OCI-LY7 (cell line): ENCODE measurements at regions not wholly inside any gene's neighbourhood (a gene's known extent, or its start where the extent isn't known, plus 50 kb on each side); places are given as distances from the start of the nearest gene placed in this dataset.

Source experiments
- CTCF ChIP-seq: fragments of 200-600 bp; sonication (generic); conservative IDR thresholded peaks from 2 replicates; pipeline ENCODE4 v1.5.1; 2014; ENCODE audit warnings: mild to moderate bottlenecking, antibody characterized with exemption, low read length, moderate library complexity, mixed read lengths
- EZH2phosphoT487 ChIP-seq: fragments of 200-600 bp; sonication (generic); IDR thresholded peaks from 2 replicates; pipeline ENCODE4 v1.6.1; 2018; ENCODE audit warnings: low read depth, borderline replicate concordance, mild to moderate bottlenecking, mixed run types, antibody characterized with exemption, low read length, moderate library complexity, mixed read lengths

- no peak for TF ChIP-seq CTCF
- TF ChIP-seq EZH2phosphoT487 = no peak
Measured at GRCh38 chr1:192521734-192522133, 53.8 kb upstream of the RGS1 start.
